Adrenal gland (tissue), 5 donors: ENCODE measurements at regions not wholly inside any gene's neighbourhood (a gene's known extent, or its start where the extent isn't known, plus 50 kb on each side); places are given as distances from the start of the nearest gene placed in this dataset.
"Not testable (repeated sequence)": the region's sequence is repeated elsewhere in the genome, so short reads cannot be mapped to it uniquely, and the experiment has no call there.

Experiments used
- POLR2A ChIP-seq, 2 donors: fragments of 450-650 bp; IDR thresholded peaks; one replicate each; pipeline ENCODE4 v1.6.1; 2017; ENCODE audit warnings: antibody characterized with exemption in 2 of 2, mild to moderate bottlenecking in 2 of 2, moderate library complexity in 1 of 2
- TF ChIP-seq, protein P1 (sequence below), 6 experiments: fragments of 450-650 bp in 4 of 6; fragments of 200-600 bp in 2 of 6; sonication (generic) in 1 of 6; IDR thresholded peaks; 1 replicate in 5 of 6; 2 replicates in 1 of 6; pipeline versions ENCODE4 v1.5.1 to v1.8.0; 2016 to 2021; ENCODE audit warnings: antibody characterized with exemption in 6 of 6, mild to moderate bottlenecking in 2 of 6, moderate library complexity in 1 of 6
- donor health status: DM: no; HTN: no; CAD: no.

DNA sequence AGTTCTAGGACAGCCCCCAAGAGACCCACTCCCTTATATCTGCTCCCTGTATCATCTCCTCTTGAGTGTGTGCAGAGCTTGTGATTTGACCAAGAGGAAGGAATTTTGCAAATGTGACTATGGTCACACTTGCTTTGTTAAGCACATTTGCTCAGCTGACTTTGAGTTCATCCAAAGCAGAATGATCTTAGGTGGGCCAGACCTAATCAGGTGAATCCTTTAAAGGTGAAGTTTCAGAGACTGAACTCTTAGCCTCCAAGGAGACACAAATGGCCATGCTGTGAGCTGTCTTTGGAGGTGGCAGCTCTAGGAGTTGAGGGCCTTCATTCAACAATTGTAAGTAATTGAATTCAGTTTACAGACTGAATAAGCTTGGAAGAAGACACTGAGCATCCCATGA is 115.4 kb upstream of the KRTAP5-11 start:
- TF ChIP-seq, protein P1, sequence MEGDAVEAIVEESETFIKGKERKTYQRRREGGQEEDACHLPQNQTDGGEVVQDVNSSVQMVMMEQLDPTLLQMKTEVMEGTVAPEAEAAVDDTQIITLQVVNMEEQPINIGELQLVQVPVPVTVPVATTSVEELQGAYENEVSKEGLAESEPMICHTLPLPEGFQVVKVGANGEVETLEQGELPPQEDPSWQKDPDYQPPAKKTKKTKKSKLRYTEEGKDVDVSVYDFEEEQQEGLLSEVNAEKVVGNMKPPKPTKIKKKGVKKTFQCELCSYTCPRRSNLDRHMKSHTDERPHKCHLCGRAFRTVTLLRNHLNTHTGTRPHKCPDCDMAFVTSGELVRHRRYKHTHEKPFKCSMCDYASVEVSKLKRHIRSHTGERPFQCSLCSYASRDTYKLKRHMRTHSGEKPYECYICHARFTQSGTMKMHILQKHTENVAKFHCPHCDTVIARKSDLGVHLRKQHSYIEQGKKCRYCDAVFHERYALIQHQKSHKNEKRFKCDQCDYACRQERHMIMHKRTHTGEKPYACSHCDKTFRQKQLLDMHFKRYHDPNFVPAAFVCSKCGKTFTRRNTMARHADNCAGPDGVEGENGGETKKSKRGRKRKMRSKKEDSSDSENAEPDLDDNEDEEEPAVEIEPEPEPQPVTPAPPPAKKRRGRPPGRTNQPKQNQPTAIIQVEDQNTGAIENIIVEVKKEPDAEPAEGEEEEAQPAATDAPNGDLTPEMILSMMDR (IDR thresholded peaks at IDR 0.05): not testable (repeated sequence)
- TF ChIP-seq POLR2A (IDR thresholded peaks at IDR 0.05): not testable (repeated sequence)
